GM12864 (cell line): ENCODE measurements at regions not wholly inside any gene's neighbourhood (a gene's known extent, or its start where the extent isn't known, plus 50 kb on each side); places are given as distances from the start of the nearest gene placed in this dataset.

Experiments used
- DNase-seq: peaks from one replicate; pipeline ENCODE4 v3.0.0-alpha.2; 2011; ENCODE audit warnings: low read depth
- H3K4me3 ChIP-seq: 2 replicates; pipeline ENCODE4 v1.5.1; 2011; ENCODE audit warnings: mild to moderate bottlenecking, low read depth, low read length, control low read depth
- TF ChIP-seq, protein P1 (sequence below): IDR thresholded peaks from 2 replicates; pipeline ENCODE4 v1.5.1; 2011; ENCODE audit warnings: low read depth, mild to moderate bottlenecking, moderate library complexity, low read length, control low read depth, inconsistent platforms; ENCODE audit errors: missing control alignments

DNA sequence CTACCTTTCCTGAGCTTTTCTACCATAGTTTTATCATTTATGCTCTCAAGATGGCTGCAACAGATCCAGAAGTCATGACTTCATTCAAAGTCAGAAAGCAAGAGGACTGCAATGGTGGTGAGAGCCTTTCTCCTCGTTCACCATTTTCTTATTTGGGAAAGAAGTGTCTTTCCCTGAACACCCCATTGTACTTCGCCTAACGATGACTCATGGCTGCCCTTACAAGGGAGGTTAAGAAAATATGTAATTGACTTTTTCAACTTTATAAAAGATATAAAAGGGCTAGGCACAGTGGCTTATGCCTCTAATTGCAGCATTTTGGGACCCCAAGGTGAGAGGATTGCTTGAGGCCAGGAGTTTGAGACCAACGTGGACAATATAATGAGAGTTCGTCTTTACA is 541.7 kb downstream of the METTL15 start:
- DNase-seq: no peak
- H3K4me3 ChIP-seq: no peak overlapping the region
- TF ChIP-seq, protein P1, sequence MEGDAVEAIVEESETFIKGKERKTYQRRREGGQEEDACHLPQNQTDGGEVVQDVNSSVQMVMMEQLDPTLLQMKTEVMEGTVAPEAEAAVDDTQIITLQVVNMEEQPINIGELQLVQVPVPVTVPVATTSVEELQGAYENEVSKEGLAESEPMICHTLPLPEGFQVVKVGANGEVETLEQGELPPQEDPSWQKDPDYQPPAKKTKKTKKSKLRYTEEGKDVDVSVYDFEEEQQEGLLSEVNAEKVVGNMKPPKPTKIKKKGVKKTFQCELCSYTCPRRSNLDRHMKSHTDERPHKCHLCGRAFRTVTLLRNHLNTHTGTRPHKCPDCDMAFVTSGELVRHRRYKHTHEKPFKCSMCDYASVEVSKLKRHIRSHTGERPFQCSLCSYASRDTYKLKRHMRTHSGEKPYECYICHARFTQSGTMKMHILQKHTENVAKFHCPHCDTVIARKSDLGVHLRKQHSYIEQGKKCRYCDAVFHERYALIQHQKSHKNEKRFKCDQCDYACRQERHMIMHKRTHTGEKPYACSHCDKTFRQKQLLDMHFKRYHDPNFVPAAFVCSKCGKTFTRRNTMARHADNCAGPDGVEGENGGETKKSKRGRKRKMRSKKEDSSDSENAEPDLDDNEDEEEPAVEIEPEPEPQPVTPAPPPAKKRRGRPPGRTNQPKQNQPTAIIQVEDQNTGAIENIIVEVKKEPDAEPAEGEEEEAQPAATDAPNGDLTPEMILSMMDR: no peak

DNA sequence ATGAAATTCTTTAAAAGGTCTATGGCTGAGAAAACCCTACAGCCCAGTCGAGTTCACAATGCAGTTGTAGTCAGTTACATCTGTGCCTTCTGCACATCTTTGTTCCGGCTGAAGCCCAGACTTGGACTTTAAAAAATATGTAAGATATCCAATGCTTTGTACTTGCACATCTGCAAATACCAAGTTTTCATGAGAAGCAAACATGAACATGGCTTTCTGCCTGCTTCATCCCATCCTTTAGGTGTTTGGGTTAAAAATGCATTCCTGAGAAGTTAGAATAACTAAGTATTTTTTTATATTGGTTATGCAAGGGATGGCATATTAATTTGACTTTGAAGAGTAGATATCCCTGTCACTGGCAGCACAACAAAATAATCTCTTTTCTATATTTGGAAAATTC is 528.4 kb downstream of the METTL15 start:
- no peak overlapping the region for H3K4me3 ChIP-seq
- DNase-seq: no peak
- TF ChIP-seq, protein P1: no peak

DNA sequence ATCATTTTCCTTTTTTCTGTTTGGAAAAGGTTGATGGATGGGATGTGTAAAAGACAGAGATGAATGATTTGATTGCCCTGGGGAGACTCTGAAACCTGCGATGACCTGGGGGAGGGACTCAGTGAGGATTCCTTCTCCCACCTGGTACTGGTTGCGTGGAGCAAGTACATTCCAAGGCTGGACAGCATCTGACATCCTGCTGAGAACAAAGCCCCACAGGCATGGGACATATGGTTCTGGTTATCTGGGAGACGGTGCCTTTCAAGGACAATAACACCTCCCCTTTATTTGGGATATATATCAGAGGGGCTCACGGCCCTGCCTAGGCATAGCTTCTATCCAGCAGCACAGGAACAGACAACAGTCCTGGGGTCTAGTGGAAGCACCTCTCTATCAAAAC is 527.8 kb downstream of the METTL15 start:
- DNase-seq: no peak
- H3K4me3 ChIP-seq: no peak overlapping the region
- TF ChIP-seq, protein P1: no peak

DNA sequence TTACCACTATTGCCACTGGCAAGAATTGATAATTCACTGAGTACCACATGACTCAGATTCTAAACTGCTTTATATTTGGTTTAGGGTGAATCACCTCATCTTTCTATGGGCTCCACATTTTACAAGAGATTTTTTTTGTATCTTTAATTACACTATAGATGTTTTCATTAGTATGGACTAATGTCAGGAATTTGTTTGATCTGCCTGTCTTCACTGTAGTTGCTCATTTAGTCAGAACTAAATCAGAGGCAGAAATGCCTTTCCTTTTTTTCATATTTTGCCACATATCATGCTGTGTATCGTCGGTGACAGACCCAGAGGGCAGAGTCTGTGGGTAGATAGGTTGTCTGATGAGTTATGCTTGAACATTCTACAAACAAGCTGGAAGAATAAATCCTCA is 524.1 kb downstream of the METTL15 start:
- no peak overlapping the region for H3K4me3 ChIP-seq
- DNase-seq: no peak
- TF ChIP-seq, protein P1: no peak

DNA sequence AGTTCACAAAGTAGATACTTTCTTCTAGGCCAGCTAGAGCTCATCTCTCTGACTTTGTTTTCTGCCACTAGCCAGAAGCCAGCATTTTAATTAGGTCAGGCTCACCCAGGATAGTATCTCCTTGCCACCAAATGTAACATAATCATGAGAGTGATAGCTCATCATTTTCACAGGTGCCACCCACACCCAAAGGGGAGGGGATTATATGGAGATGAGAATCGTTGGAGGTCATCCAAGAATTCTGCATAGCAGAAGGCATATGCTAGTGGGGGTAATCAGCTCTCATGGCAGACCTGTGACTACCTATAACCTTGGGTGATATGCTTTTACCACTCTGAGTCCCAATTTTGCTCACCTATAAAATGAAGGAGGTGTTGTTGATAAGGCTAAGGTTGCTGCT is 523.0 kb downstream of the METTL15 start:
- TF ChIP-seq, protein P1: no peak
- no peak overlapping the region for H3K4me3 ChIP-seq
- DNase-seq: no peak

DNA sequence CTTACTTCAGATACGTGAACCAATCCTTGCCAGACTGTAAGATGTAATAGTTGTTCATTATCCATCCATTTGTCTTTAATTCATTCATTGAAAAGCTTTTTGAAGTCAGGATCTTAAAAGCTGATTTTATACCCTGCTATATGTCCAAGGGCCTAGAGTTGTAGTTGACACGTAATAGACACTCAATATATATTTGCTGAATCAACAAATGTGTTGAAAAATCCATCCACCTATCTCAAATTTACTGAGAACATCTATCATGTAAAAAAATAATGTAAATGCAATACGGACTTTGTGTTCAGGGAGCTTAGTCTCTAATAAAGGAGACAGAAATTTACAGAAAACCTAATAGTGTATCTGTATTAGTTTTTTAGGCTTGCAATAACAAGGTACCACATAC is 521.0 kb downstream of the METTL15 start:
- DNase-seq: no peak
- H3K4me3 ChIP-seq: no peak overlapping the region
- TF ChIP-seq, protein P1: no peak

DNA sequence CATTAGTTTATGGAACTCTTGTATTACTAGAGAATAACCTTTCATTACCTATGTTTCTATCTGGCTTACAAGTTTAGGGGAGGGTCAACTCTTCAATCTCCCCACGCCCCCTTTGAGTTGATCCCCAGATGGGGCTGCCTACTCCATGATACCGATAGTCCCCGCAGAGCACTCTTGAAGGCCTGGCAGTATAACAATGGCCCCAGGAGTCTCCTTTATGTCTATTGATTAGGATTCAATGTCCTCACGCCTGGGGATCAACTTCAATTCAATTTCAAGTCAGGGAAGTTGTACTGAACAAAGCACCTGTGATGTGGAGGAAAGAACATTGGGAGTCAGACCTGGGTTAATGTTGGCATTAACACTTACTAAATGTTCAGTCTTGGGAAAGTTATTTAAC is 520.2 kb downstream of the METTL15 start:
- H3K4me3 ChIP-seq: no peak overlapping the region
- DNase-seq: no peak

More for the DNA sequence above, 520.2 kb downstream of the METTL15 start:
- TF ChIP-seq, protein P1: no peak
